ENCODE measurements at regions not wholly inside any gene's neighbourhood (a gene's known extent, or its start where the extent isn't known, plus 50 kb on each side); places are given as distances from the start of the nearest gene placed in this dataset.

GRCh38 chr2:156797832-156798231 is 361.7 kb downstream of the GPD2 start:
- TF ChIP-seq CTCF (IDR thresholded peaks at IDR 0.05) (no peak), EZH2 (IDR thresholded peaks at IDR 0.05; ENCODE audit: borderline replicate concordance, insufficient read depth, low read depth, low read length, poor library complexity, severe bottlenecking) (no peak)

Measured in B cell (primary cell).